Left renal pelvis (tissue), 4 donors: ENCODE measurements at regions not wholly inside any gene's neighbourhood (a gene's known extent, or its start where the extent isn't known, plus 50 kb on each side); places are given as distances from the start of the nearest gene placed in this dataset.
"Not testable (repeated sequence)": the region's sequence is repeated elsewhere in the genome, so short reads cannot be mapped to it uniquely, and the experiment has no call there.

Source experiments
- DNase-seq, 4 donors: peaks; one replicate each; pipeline ENCODE4 v3.0.0-alpha.2; 2013; ENCODE audit warnings: low read depth in 4 of 4, low spot score in 3 of 4

DNA sequence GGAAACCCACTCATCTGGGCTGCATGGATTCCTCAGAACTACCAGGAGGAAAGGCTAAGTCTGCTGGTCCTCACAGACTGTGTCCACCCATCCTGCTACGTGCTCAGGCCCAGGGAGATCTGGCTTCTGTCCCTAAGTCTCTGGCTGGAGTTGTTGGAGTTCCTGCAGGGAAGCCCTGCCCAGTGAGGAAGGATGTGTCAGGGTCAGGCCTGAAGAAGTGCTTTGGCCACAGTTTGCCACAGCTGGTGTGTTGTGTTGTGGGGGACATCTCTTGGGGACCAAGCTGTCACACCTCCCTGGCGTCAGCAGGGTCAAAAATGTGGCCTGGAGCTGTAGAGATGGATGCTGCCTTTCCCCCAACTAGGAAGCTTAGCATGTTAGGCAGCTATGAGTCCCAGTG lies 684.7 kb downstream of the METTL15 start:
- no peak for DNase-seq

DNA sequence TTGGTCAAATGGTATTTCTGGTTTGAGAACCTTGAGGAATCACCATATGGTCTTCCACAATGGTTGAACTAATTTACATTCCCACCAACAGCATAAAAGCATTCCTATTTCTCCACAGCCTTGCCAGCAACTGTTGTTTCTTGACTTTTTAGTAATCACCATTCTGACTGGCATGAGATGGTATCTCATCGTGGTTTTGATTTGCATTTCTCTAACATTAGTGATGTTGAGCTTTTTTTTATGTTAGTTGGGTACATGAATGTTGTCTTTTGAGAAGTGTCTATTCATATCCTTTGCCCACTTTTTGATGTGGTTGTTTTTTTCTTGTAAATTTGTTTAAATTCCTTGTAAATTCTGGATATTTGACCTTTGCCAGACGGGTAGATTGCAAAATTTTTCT lies 679.7 kb downstream of the METTL15 start:
- DNase-seq: not testable (repeated sequence)

DNA sequence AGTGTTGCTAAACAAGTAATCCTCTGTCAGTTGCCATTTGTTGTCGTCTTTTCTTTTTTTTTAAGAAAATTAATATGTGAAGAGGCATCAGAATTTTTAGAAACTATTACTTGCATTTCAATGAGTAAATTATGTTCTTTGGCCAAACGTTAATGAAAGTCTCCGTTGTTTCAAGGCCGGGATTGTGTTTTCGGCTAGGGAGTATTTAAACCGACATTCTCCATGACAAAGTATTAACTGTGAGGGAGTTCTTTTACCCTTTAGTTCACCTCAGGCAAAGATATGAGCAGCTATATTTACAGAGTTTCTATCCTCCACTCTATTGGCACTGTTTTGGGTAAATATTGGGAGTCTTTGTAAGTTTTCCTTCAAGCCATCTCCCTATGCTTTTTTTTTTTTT lies 668.9 kb downstream of the METTL15 start:
- no peak for DNase-seq

DNA sequence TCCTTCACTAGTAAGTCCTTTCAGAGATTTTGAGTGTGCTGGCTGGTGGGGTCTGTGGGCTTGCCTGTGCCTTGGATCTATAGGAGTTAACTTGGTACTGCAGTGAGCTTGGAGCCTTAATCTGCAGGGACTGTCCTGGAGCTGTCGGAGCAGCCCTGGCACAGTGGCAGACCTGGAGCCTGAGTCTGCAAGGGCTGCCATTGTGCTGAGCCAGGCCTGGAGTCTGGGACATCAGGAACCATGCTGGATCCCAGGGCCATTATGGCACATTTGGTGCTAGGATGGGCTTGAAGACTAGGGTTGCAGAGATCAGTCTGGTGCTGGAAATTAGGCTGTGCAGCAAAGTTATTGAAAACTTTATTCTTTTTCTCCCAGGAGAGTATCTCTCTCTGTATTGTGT lies 665.4 kb downstream of the METTL15 start:
- DNase-seq: no peak

DNA sequence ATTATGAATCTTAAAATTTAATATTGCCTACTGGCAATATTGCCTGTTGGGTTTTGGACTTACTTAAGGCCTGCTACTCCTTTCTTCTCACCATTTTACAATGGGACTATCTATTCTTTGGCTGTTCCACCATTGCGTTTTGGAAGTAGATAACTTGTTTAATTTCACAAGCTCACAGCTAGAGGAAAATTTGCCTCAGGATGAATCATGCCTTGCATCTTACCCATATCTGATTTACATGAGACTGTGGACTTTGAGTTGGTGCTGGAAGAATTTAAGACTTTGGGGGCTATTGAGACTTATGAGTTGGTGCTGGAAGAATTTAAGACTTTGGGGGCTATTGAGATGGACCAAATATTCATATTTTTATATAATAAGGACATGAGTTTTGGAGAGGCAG lies 662.6 kb downstream of the METTL15 start:
- no peak for DNase-seq

DNA sequence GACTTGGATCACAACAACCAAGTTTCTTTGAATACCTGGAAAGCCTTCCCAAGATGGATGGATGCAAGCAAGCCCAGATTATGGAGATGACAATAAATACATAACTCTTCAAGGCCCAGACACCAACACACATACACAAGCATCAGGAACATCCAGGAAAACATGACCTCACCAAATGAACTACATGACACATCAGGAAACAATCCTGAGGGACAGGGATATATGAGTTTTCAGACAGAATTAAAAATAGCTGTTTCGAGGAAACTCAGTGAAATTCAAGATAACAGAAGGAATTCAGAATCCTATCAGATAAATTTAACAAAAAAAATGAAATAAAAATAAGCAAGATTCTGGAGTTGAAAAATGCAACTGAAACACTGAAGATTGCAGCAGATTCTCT lies 659.4 kb downstream of the METTL15 start:
- DNase-seq: no peak

DNA sequence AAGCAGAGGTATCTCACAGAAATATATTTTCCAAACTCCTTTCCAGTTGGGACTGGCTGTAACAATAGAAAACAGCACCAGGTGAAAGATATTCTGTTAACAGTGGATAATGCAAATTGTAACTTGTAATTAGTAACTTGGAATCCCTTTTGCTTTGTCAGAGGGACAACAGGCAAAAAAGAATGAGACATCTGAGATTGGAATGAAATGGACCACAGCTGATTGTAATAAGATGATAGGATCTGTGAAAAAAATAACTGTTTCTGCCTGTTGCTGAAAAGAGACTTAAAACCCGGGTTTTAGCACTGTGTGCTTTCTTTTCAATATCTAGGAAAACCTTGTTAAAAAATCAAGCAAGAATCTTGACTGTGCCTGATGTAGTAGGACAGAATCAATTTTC lies 655.7 kb downstream of the METTL15 start:
- no peak for DNase-seq

DNA sequence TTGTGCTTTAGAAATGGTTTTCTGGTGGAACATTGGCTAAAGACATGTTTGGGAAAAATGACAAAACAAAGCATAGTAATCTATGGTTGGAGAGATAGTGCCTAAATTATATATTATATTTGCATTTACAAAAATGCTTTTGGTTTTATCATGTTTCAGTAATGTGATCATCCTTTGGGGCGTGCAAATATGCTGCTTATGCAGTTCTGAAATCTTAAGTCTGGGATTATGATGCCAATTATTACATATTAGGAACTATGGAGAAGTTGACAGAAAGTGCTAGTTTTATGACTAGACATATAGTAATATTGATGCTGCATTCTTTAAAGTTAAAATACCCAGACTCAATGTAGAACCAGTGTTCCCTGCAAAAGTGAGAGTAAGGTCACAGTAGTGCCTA lies 655.0 kb downstream of the METTL15 start:
- no peak for DNase-seq

DNA sequence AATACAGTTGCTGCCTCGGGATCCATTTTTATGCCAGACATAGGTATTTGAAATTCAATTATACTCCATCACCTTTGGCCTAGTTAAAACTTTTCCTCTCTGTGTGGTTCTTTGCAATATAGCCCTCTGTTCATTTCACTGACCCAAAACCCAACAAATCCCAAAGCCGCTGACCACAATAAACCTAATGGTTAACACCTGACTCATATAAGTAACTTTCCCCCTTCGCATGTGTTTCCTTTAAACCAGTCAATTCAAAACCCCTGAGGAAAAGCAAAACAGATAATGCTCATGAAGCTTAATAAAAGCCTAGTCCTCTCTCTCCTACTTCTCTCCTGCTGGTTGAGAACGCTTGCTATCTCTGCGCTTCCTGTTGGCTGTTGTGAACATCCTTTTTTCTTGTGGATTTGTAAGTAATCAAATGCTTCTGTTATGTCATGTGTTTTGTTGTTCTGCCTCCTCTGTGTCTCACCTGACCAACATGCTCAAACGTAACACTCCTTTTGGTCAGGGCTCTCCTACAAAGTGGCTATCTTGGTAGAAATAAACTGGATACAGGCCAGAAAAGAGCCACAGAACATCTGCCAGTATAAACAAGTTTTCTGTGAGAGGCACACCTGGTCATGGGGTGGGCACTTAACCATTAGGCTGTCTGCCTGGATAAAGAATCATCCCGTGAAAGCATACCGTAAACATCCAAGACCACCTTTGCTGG lies 652.6 kb downstream of the METTL15 start:
- no peak for DNase-seq

DNA sequence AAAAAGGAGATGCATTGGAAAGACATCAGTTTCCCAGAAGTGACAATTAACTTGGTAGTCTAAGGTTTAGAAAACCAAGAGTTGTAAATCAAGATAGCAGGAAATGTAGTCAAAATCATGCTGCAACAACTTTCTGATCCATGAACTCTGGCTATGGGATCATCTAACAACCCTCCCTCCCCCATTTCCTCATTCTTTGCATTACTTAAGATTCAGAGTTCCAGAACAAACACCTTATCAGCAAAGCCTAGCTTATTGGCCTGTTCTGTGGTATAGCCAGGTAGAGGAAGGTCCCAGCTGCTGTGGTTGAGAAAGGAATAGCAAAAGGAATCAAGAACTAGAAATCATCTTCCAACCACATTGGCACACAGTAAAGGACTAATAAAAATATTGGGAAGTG lies 651.1 kb downstream of the METTL15 start:
- no peak for DNase-seq

DNA sequence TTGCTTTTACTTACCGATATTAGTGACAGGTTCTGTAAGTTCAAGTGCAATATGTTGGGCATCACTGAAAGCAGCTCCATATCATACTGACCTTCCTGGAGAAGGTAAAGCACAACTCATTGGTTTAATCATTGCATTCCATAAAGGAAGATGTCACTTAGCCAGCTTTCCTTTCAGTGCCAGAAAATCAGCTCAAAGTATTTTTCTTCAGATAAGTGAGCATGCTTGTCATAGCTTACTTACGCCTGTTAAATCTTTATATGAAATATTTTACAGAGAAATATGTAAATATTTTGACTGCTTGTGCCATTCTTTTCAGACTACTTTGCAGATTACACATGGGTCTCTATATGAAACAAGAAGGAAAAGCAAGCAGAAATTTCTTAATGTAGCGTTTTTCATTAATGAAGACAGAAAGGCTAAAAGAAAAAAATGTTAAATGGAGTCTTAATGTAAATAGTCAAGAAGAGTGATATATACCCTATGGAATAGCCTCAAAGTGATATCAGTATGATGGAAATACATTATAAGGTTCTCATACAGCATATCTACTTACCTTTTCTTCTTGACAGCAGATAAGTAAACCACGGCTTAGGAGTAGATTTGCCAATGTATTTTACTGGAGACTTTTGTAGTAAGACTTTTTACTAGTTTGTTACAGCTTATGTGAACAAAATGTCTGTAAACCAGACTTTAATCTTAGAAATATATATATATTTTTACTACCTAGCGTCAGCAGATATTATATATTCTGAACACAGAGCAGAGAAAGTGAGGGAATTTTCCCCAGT lies 649.7 kb downstream of the METTL15 start:
- no peak for DNase-seq

DNA sequence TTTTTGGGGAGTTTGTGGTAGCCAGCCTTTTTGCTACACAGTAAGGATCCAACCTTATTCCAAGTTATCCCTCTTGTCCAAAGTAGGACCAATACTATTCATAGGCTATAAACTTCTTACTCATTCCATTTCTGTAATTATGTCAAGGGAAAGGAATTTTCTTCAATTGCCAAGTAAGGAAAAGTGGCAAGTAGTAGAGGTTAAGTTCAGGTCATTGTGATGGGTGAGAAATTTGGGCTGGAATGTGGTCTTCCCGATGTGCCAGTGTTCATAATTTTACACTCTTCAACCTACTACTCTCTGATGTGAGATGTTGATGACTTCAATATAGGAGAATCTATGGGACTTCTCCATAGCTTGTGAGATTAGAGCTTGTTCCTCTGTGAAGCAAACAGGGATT lies 648.8 kb downstream of the METTL15 start:
- DNase-seq: no peak

DNA sequence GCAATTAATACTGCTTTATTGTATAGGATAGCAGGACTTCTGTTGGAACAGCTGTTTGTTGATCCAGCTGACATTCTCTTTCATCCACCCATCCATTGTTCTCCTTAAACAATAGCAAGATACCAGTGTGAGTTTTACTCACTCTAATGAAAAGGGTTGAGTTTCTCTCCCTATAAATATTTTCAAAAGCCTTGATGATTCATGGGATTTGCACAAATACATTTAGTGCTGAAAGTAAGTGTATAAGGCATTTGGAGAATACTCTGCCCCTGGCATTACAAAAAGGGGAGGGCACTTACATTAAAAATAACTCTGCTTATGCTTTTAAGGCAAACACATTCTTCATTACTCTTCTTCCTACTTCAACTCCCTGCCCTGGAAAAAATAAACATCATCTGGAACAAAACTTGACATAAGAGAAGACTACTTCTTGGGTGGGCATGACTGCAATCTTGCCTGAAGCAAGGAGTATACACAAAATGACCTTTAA lies 634.9 kb downstream of the METTL15 start:
- no peak for DNase-seq

DNA sequence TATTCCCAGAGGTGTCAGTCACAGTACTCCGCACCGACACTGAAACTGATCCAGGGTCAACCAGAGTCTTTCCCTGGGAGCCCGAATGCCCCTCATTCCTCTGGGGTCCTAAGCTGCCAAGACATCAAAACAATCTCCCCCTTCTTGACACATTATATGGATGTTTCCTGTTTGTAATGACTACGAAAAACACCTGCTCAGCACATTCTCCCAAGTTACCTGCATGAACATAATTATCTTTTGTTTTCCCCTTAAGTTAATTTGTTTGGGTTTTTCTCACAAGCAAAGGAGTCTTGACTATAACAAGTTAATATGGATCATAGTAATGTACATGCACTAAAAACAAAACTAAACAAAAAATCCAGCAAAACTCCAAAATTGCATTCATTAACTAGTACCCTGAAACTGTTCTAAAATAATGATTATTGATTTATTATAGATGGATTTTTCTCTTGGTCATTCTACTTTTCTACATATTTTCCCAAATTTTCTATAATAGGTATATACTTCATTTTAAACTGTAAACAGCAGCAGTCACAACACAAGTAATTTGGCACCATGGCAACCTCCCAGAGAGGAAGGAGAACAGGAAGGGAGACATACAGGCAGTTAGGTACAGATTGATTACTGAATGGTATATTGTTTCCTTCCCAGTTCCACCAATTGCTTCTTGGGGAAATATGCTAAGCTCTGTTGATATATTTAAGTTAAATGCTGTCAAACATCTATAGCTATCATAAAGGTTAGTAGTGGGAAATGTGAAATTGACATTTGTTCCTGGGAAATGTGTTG lies 631.5 kb downstream of the METTL15 start:
- no peak for DNase-seq

DNA sequence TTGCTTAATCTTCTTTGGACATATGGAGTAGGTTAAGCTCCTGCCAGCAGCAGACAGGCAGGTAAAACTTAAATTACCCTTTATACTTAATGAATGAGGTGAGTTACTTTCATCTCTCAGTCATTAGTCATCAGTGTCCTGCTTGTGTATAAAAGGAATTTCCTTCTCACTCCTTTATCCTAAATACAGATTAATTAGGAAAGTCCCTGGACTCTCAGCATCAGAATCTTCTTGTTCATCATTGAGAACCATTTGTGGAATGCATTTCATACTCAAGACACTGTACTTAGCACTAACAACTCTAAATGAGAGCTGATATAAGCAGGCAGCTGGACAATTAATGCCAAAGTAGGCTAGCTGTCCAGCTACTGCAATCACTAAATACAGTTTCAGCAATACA lies 630.4 kb downstream of the METTL15 start:
- no peak for DNase-seq

DNA sequence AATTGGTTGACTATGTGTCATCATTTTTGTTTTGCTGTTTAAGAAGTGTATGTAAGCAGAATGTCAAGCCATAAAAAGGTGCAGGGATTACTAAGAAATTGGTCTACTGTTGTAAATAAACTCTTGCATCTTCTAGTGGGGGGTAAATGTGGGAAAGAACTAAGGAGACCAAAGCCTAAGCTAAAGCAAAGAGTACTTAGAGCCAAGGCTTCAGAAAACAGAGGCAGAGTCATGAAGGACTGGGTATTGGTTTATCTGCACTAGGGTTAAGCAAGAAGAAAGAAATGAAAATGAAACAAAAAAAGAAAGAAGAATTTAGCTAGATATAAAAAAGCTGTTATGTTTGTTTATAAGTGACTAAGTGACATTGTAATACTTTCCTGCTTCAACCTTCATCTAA lies 628.1 kb downstream of the METTL15 start:
- DNase-seq: no peak

DNA sequence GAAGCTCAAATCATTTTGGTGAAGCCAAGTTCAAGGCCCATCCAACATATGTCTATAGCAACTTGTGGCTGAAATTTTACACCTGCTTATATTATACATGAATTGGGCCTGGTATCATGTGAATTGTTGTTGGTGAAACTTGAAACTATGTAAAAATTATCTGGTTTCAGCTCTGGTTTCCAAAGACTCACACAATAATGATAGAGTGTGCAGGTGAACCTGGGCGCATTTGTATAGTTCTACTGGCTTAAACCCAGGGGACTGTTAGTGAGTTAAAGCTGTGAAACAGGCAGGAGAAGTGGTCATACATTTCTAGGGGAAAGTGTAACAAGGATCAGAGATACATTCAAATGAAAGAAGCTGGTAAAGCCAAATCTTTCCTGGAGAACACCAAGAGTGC lies 627.3 kb downstream of the METTL15 start:
- DNase-seq: no peak

DNA sequence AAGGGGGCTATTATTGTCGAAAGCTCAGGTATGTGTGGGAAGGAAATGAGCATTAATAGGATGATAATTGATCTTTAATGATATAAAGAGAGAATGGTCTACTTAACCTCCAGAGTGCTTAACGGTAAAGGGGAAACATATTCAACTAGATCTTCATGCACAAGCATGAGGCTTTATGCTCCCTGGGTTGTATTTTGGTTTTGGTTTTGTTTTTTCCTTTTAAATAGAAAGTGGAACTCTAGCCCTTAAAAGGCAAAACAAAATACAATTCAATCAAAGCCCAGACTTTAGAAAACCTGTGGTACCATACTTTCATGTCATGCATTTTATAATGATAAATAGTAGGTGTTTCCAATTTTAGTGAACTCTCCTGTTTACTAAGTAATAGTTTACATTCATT lies 622.7 kb downstream of the METTL15 start:
- DNase-seq: no peak

DNA sequence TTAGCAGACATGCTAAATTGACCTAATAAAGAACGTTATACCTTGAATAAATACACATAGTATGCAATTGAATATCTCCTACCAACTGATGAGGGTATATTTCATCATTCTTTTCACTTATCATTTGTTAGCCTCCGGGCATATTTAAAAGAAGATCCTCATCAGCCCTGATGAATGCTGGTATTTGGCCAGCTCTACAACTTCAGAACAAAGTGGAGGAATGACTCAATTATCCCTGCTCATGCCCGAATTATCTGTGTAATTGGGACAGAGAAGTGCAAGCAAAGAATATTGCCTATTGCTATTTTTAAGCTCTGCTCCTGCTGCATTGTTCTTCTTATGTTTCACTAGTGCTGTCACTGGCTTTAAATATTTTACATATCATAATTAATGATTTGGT lies 622.1 kb downstream of the METTL15 start:
- no peak for DNase-seq

DNA sequence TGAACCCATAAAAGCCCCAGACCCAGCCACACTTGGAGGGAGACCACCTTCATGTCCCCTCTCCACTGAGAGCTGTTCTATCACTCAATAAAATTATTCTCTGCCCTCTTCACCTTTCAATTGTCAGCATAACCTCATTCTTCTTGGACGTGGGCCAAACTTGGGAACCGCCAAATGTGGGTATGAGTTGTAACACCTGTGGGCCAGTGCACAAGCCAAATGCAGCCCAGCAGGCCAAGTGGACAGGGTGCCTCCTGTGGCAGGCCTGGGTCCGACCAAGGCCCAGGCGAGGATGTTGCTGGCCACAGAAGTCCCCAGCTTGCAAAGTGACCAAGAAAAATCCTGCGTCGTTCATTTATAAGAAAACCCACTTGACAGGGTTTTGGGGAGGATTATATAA lies 621.2 kb downstream of the METTL15 start:
- no peak for DNase-seq

DNA sequence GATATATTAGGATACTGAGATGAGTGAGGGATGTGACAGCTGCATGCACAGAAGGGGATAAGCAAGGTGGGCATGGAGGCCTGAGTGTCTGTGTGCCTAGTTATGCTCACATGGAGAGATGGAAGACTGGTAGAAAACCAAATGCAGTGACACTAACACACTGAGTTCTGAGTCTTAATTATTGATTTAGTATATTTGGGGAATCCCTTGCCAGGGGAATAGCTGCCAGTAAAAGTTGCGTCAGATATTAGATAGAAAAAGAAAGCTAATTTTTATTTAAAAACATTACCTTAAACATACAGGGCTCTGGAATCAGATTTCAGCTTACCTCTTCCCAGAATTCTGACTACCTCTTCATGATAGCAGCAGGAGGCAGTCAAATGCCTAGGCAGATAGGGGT lies 620.5 kb downstream of the METTL15 start:
- no peak for DNase-seq

DNA sequence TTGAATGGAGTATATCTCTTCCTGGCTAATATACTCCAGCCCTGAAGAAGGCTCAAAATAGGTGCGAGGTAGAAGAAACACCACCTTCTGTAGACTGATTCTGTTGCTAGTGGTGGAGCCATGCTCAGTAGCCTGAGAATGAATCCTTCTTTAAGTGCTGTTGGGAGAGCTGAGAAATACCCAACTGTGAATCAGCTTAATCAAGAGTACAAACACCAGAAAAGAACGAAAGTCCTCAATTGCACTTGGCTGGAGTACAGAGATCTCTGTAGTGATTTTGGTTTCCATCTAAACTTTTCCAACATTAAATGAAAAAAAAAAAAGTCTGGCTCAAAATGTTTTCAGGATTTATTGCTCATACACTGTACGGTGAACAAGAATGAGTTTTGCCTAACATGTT lies 619.1 kb downstream of the METTL15 start:
- no peak for DNase-seq
